Subcutaneous abdominal adipose tissue (tissue), 5 donors: ENCODE measurements at regions not wholly inside any gene's neighbourhood (a gene's known extent, or its start where the extent isn't known, plus 50 kb on each side); places are given as distances from the start of the nearest gene placed in this dataset.

Experiments
- H3K27ac ChIP-seq: one replicate; pipeline ENCODE4 v1.7.0; 2013; ENCODE audit warnings: low read depth, mild to moderate bottlenecking, inconsistent platforms, low read length, moderate library complexity
- H3K27me3 ChIP-seq, 5 donors: one replicate each; pipeline ENCODE4 v1.7.0; 2013; ENCODE audit warnings: low read length in 5 of 5, inconsistent platforms in 1 of 5; ENCODE audit not compliant: control insufficient read depth in 5 of 5, insufficient read depth in 4 of 5
- H3K36me3 ChIP-seq, 5 donors: one replicate each; pipeline ENCODE4 v1.7.0; 2013; ENCODE audit warnings: low read length in 5 of 5; ENCODE audit not compliant: control insufficient read depth in 5 of 5, insufficient read depth in 5 of 5
- H3K4me1 ChIP-seq, 5 donors: one replicate each; pipeline ENCODE4 v1.7.0; 2013; ENCODE audit warnings: low read length in 5 of 5, mild to moderate bottlenecking in 3 of 5, moderate library complexity in 1 of 5; ENCODE audit not compliant: control insufficient read depth in 5 of 5, insufficient read depth in 5 of 5
- H3K4me3 ChIP-seq, 5 donors: one replicate each; pipeline ENCODE4 v1.7.0; 2013; ENCODE audit warnings: low read length in 5 of 5, low read depth in 1 of 5
- H3K9ac ChIP-seq, 5 donors: one replicate each; pipeline ENCODE4 v1.7.0; 2013; ENCODE audit warnings: low read length in 5 of 5, mild to moderate bottlenecking in 4 of 5, moderate library complexity in 3 of 5
- H3K9me3 ChIP-seq, 5 donors: one replicate each; pipeline ENCODE4 v1.7.0; 2013; ENCODE audit warnings: low read length in 5 of 5; ENCODE audit not compliant: control insufficient read depth in 5 of 5
- donor health status: healthy.
- donor health status: healthy.
- donor health status: healthy.
- donor health status: healthy.
- donor health status: healthy.

DNA sequence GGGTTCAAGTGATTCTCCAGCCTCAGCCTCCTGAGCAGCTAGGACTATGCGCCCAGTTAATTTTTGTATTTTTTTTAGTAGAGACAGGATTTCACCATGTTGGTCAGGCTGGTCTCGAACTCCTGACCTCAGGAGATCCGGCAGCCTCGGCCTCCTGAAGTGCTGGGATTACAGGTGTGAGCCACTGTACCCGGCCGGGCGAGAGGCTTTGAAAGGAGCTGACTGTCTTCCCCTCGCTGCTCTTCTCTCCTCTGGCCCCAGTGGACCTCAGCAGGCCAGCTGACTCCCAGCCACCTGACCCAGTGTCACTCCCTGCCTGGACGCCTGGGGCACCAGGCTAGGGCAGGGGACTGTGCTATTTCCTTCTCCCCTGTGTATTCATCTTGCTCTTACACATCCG lies 89.5 kb upstream of the ANKRD55 start:
- no peaks in the 10 kb centered on the region for H3K36me3 ChIP-seq
- H3K4me3 ChIP-seq: no peak overlapping the region
- H3K9me3 ChIP-seq: no peaks in the 10 kb centered on the region
- no peak overlapping the region for H3K9ac ChIP-seq
- H3K27ac ChIP-seq: no peak overlapping the region
- peaks cover 0 to 9% (median 0%) of the 10 kb centered on the region in 5 donors for H3K27me3 ChIP-seq
- peaks cover 2 to 12% (median 8%) of the 10 kb centered on the region in 5 donors for H3K4me1 ChIP-seq

DNA sequence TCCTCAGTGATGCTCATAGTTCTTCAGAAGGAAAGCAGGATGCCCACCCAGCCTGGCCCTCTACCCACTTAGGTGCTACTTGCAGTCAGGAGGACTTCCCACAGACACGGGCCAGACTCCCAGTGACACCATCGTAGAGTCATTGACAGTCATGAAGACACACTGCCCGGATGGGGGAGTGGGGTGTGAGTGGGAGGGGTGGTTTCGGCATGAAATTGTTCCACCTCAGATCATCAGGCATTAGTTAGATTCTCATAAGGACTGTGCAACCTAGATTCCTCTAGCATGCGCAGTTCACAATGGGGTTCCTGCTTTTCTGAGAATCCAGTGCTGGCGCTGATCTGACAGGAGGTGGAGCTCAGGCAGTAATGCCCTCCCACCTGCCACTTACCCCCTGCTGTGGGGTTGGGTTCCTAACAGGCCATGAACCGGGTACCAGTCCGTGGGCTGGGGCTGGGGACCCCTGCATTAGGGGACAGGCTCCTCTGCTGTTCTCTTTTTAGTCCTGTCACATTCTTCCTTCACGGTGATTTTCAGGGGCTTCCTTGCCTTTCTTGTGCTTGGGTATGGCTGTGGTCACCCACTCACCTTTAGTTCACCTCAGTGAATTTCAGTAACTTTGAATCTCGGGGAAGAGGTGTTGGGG lies 88.2 kb upstream of the ANKRD55 start:
- H3K9ac ChIP-seq: no peak overlapping the region
- no peak overlapping the region for H3K27ac ChIP-seq

DNA sequence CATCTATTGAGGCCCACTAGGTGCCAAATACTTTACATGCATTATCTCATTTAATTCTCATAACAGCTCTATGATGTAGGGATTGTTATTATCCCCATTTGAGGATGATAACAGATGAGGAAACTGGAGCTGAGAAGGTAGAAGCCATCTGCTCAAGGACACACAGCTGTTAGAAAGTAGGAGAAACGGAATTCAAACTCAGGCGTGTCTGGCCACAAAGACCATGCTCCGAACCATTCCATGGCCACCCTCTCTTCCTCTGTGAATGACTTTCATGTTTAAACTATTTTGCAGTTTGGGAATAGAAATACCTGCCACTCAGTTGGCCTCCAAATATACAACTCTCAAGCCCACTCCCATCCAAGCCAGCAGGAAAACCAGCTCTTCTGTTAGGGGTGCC lies 87.6 kb upstream of the ANKRD55 start:
- Histone ChIP-seq H3K9me3 (no peaks in the 10 kb centered on the region), H3K9ac (no peak overlapping the region), H3K27me3 (peaks cover 0 to 8% (median 0%) of the 10 kb centered on the region in 5 donors), H3K36me3 (no peaks in the 10 kb centered on the region), H3K4me3 (no peak overlapping the region), H3K27ac (peak overlapping the region; percentile 35), H3K4me1 (peaks cover 2 to 12% (median 8%) of the 10 kb centered on the region in 5 donors)

More for the DNA sequence above, 88.2 kb upstream of the ANKRD55 start:
- H3K4me3 ChIP-seq: no peak overlapping the region
- no peaks in the 10 kb centered on the region for H3K36me3 ChIP-seq
- H3K4me1 ChIP-seq: peaks cover 2 to 12% (median 8%) of the 10 kb centered on the region in 5 donors
- no peaks in the 10 kb centered on the region for H3K9me3 ChIP-seq
- peaks cover 0 to 9% (median 0%) of the 10 kb centered on the region in 5 donors for H3K27me3 ChIP-seq

DNA sequence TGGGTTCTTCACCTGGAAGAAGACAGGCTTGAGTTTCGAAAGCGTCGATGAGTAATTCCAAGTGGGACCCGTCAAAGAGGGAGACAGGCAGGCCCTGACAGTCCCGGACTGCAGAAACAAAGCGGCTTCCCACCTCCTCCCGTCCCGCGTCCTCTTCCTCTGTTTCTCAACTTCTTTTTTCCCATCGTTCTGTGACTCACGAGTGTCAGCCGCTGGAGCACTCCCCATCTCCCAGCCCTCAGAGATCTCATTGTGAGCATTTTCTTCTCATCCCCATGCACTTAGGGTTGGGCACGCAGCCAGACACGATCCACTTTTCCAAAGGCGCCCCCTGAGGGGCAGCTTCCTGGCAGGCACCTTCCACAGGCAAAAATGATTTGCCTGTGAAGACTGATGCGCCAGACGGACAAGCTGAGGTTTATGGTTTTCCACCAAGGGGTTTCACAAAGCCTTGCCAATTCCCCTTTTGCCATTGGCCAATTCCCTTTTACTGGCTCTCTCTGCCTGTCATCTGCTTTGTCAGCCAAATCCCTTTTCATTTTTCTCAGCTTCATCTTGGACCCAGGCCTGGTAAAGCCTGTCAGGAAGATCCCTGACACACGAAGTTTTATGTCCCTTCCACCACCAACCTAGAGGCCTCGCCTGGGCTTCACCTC lies 86.5 kb upstream of the ANKRD55 start:
- H3K9ac ChIP-seq: peak overlapping the region in 1 of 5 donors; percentile 39
- peaks cover 2 to 12% (median 8%) of the 10 kb centered on the region in 5 donors for H3K4me1 ChIP-seq
- peak overlapping the region in 2 of 5 donors; percentile 12 to 33 for H3K4me3 ChIP-seq
- peak overlapping the region; percentile 48 for H3K27ac ChIP-seq
- no peaks in the 10 kb centered on the region for H3K36me3 ChIP-seq
- peaks cover 0 to 6% (median 0%) of the 10 kb centered on the region in 5 donors for H3K27me3 ChIP-seq
- no peaks in the 10 kb centered on the region for H3K9me3 ChIP-seq

DNA sequence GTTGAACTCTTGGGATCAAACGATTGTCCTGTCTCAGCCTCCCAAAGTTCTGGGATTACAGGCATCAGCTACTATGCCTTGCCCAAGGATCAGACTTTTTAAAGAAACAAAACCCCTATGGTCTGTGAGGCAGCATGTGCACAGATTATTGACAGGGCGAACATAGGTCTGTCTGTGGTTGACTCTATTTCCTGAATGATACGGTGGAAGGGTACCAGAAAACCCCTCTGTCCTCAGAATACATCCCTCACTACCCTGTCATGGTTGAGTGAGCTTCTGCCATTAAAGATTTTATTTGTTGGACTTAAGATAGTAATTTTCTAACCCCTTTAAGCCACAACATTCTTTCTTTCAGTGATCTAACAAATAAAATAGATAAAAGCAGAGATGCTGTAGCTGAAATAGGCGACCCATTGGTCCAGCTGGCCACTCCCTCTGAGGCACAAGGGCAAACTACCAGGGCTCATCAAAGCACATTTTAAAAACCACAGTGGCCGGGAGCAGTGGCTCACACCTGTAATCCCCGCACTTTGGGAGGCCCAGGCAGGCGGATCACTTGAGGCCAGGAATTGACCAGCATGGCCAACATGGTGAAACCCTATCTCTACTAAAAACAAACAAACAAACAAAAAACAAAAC lies 84.9 kb upstream of the ANKRD55 start:
- Histone ChIP-seq H3K27ac (no peak overlapping the region), H3K9ac (no peak overlapping the region), H3K4me3 (no peak overlapping the region), H3K9me3 (no peaks in the 10 kb centered on the region), H3K4me1 (peaks cover 2 to 12% (median 8%) of the 10 kb centered on the region in 5 donors), H3K36me3 (no peaks in the 10 kb centered on the region), H3K27me3 (peaks cover 0 to 6% (median 0%) of the 10 kb centered on the region in 5 donors)

DNA sequence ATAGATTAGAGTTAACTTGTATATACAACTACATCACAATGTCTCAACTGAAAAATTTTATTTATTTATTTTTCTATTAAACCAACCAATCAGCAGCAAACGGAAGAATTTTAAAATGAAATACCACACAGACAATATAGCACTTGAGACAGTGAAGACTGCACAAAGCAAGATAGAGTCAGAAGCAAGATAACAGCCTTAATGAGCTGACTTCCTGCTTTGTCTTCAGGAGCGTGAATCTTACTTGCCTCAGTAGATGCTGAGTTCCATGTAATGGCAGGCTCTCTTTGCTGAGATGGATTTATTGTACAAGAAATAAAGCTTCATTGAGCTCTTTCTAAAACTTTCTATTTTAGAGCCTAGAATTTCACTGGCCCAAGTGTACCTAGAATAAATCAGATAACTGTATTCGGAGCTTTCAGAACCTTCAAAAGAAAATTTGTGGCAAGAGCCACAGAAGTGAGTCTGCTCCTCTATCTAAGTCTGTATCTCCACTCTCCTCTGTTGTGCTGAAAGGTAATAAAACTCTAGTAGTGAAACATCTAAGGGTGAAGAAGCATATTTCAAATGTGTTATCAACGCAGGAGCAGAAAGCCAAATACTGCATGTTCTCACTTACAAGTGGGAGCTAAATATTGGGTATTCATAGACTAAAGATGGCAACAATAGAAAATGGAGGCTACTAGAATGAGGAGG lies 83.3 kb upstream of the ANKRD55 start:
- Histone ChIP-seq H3K36me3 (no peaks in the 10 kb centered on the region), H3K27me3 (peaks cover 0 to 6% (median 0%) of the 10 kb centered on the region in 5 donors), H3K9ac (no peak overlapping the region), H3K27ac (no peak overlapping the region), H3K9me3 (no peaks in the 10 kb centered on the region), H3K4me3 (no peak overlapping the region), H3K4me1 (peaks cover 2 to 12% (median 8%) of the 10 kb centered on the region in 5 donors)

DNA sequence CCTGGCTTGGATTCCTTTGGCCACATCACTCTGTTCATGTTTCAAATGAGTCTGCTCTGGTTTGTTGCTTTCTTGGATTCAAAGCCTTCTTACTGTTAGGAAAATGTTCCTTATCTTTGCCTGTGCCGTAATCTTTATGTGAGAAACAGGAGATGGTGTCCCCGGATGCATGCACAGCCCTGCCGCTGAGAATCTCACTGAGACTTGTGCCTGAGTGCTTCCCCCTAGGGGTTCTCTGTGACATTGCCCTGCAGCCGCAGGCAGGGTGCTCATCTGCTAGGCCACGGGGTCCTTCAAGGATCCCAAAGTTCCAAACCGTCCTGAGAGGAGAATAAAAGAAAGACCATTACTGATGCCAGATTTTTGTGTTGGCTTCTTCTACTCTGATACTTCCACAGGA lies 81.4 kb upstream of the ANKRD55 start:
- Histone ChIP-seq H3K27ac (no peak overlapping the region), H3K4me1 (peaks cover 1 to 10% (median 4%) of the 10 kb centered on the region in 5 donors), H3K9me3 (no peaks in the 10 kb centered on the region), H3K36me3 (no peaks in the 10 kb centered on the region), H3K9ac (no peak overlapping the region), H3K4me3 (no peak overlapping the region), H3K27me3 (peaks cover 0 to 5% (median 0%) of the 10 kb centered on the region in 5 donors)

DNA sequence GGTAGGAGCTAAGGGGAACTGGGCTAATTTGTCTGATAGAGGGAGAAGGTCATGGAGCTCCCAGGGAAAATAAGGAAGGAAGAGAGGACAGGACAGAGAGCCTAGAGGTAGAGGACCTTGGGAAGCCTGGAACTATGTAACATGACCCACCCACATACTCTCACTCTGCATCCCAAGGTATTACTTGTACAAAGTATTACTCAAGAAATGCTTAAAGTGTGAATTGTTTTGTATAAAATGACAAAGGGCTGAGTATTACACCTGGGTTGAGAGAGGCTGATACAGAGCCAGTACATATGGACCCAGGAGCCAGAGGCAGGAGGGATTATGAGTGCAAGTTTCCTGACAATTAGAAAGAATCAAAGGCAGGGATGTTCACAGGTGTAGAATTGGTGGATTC lies 80.5 kb upstream of the ANKRD55 start:
- no peaks in the 10 kb centered on the region for H3K9me3 ChIP-seq

DNA sequence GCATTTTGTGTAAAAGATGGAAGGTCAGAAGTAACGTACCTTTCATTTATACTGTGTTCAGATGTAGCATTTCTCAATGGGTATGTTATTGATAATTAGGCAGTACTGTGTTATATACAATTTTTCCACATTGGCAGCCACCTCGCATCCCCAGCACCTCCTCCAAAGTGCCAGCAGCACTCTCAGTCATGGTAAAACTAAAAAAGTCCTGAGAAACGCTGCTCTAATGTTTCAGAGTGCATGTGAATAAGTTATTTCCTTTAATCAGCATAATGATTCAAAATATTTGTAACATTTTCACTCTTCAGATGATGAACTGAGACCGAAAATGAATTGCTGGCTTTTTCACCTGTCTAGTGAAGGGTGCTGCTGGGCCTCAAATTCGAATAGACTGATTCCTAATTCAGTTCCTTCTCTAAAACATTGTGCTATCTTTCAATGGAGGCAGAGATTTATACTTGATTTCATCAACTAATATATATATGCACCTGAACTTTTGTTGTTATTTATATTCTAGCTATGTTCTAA lies 79.9 kb upstream of the ANKRD55 start:
- Histone ChIP-seq H3K27me3 (peaks cover 0 to 4% (median 0%) of the 10 kb centered on the region in 5 donors), H3K9ac (no peak overlapping the region), H3K27ac (no peak overlapping the region), H3K4me1 (peaks cover 0 to 4% (median 0%) of the 10 kb centered on the region in 5 donors), H3K36me3 (no peaks in the 10 kb centered on the region), H3K9me3 (no peaks in the 10 kb centered on the region), H3K4me3 (no peak overlapping the region)

More for the DNA sequence above, 80.5 kb upstream of the ANKRD55 start:
- Histone ChIP-seq H3K9ac (no peak overlapping the region), H3K4me1 (peaks cover 0 to 4% (median 0%) of the 10 kb centered on the region in 5 donors), H3K4me3 (no peak overlapping the region), H3K27ac (no peak overlapping the region), H3K27me3 (peaks cover 0 to 4% (median 0%) of the 10 kb centered on the region in 5 donors), H3K36me3 (no peaks in the 10 kb centered on the region)
